GM13977 (cell line): ENCODE measurements at regions not wholly inside any gene's neighbourhood (a gene's known extent, or its start where the extent isn't known, plus 50 kb on each side); places are given as distances from the start of the nearest gene placed in this dataset.

Source experiments
- DNase-seq: peaks from one replicate; pipeline ENCODE4 v3.0.0; 2012; ENCODE audit warnings: low spot score
- CTCF ChIP-seq: IDR thresholded peaks from 2 replicates; pipeline ENCODE4 v1.5.1; 2012; ENCODE audit warnings: mild to moderate bottlenecking, control low read depth; ENCODE audit not compliant: insufficient read depth; ENCODE audit errors: extremely low read depth, missing control alignments
- in situ Hi-C: fragments of 300-500 bp; cut with MboI; formaldehyde crosslinking; loops from one replicate; pipeline ENCODE4 v1.12.0; 2022; ENCODE audit warnings: low sequenced_read_pairs, low pct_unique_long_range_greater_than_20kb, mixed read lengths, inconsistent platforms; ENCODE audit not compliant: unreplicated experiment

- DNase-seq, result no peak
- TF ChIP-seq CTCF, result no peak
- in situ Hi-C loops, result no loop called here
Observed at GRCh38 chr7:32406386-32406785, 83.8 kb downstream of the LSM5 start.

GRCh38 chr7:32403463-32404229 lies 86.5 kb downstream of the LSM5 start:
- no peak for DNase-seq
- in situ Hi-C loops, result no loop called here
- no peak for TF ChIP-seq CTCF

- no peak for DNase-seq
- in situ Hi-C loops, result no loop called here
- no peak for TF ChIP-seq CTCF
Observed at GRCh38 chr7:32400676-32401075, 89.5 kb downstream of the LSM5 start.

GRCh38 chr7:32399311-32399710 lies 90.9 kb downstream of the LSM5 start:
- no peak for DNase-seq
- in situ Hi-C loops, result no loop called here
- no peak for TF ChIP-seq CTCF

- in situ Hi-C loops, result no loop called here
- no peak for TF ChIP-seq CTCF
- no peak for DNase-seq
Observed at GRCh38 chr7:32395168-32395567, 95.0 kb downstream of the LSM5 start.

- no peak for DNase-seq
- TF ChIP-seq CTCF, result no peak
- in situ Hi-C loops, result no loop called here
Observed at GRCh38 chr7:32393861-32394260, 96.3 kb downstream of the LSM5 start.
